ENCODE measurements at regions not wholly inside any gene's neighbourhood (a gene's known extent, or its start where the extent isn't known, plus 50 kb on each side); places are given as distances from the start of the nearest gene placed in this dataset.
"Not testable (repeated sequence)": the region's sequence is repeated elsewhere in the genome, so short reads cannot be mapped to it uniquely, and the experiment has no call there.

DNA sequence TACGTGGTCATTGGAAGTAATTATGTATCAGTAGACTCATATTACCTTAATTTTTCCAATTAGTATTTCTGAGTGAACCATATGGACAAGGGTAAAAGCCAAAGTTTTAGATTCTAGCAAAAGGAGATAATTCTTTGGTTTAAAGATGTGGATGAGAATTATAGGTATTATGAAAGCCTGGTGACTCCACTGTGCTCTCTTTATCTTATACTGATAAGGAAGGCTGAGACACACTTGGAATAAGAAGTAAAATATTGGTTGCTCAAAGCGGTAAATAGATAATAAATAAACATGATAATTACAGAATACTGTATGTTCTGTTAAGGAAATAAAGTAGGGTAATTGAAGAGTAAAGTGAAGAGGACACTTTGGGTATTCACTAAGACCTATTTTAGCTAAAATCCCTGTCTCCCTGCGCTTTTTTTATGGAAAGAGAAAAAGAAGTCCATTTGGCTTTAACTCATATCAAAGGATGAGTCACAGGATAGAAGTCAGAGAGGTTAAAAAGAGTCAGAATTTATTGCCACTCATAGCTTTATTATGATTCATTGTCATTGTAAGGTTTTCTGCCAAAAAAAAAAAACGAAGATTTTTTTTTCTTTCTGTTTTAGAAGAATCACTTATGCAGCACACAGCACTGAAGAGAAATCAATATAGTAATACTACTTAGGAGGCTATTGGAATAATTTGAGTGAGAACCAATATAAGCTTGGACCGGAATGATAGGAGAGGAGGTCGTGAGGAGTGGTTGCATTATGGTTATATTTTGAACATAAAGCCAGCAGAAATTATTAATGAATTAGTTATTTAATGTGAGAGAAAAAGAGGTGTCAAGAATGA lies 2463.1 kb downstream of the ARAP2 start:
- no peaks in the 10 kb centered on the region for H3K9me3 Mint-ChIP-seq
- CTCF ChIA-PET = no interaction called here
- POLR2A ChIA-PET = no interaction called here
- H3K4me1 Mint-ChIP-seq = no peaks in the 10 kb centered on the region
- H3K4me3 Mint-ChIP-seq = no peak overlapping the region
- no peaks in the 10 kb centered on the region for H3K27me3 Mint-ChIP-seq
- ATAC-seq (ENCODE audit: low read depth) (no peak), DNase-seq (no peak)
- no peaks in the 10 kb centered on the region for H3K36me3 Mint-ChIP-seq (ENCODE audit: low read depth)
- H3K27ac Mint-ChIP-seq = no peak overlapping the region
- intact Hi-C loops (cut with micrococcal nuclease) = no loop called here
- no peak for TF ChIP-seq CTCF (IDR thresholded peaks at IDR 0.05)

DNA sequence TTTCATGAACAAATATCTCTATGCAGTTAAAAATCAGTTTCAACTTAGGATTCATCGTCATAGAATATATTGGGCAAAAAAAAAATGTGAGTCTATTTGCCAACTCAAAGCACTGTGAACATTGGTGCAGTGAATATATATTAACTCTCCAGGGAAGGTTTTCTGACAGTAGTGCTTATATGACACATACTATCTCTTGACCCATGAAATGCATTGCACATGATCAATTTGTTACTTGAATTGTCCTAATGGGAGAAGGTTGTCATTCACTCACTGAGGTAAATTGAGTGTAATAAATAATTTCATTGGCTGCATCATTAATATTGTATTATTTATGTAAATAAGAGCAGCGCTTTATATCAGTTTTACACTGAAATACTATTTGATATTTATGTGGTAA lies 2458.5 kb downstream of the ARAP2 start:
- no peaks in the 10 kb centered on the region for H3K27me3 Mint-ChIP-seq
- DNase-seq = no peak
- no peaks in the 10 kb centered on the region for H3K4me1 Mint-ChIP-seq
- intact Hi-C loops (cut with micrococcal nuclease) = no loop called here
- ChIA-PET POLR2A (no interaction called here), CTCF (no interaction called here)
- TF ChIP-seq CTCF (IDR thresholded peaks at IDR 0.05) = no peak
- no peaks in the 10 kb centered on the region for H3K9me3 Mint-ChIP-seq
- H3K36me3 Mint-ChIP-seq (ENCODE audit: low read depth) = no peaks in the 10 kb centered on the region
- no peak overlapping the region for H3K27ac Mint-ChIP-seq
- H3K4me3 Mint-ChIP-seq = no peak overlapping the region
- ATAC-seq (ENCODE audit: low read depth) = no peak

- DNase-seq = no peak
- Mint-ChIP-seq H3K27ac (no peak overlapping the region), H3K27me3 (no peaks in the 10 kb centered on the region), H3K36me3 (ENCODE audit: low read depth) (no peaks in the 10 kb centered on the region), H3K4me3 (no peak overlapping the region), H3K9me3 (peaks cover 7% of the 10 kb centered on the region), H3K4me1 (no peaks in the 10 kb centered on the region)
- ChIA-PET POLR2A (no interaction called here), CTCF (no interaction called here)
- intact Hi-C loops (cut with micrococcal nuclease) = no loop called here
- no peak for TF ChIP-seq CTCF (IDR thresholded peaks at IDR 0.05)
- ATAC-seq (ENCODE audit: low read depth) = no peak
These were observed 2441.7 kb downstream of the ARAP2 start for GRCh38 chr4:33802578-33802977.

DNA sequence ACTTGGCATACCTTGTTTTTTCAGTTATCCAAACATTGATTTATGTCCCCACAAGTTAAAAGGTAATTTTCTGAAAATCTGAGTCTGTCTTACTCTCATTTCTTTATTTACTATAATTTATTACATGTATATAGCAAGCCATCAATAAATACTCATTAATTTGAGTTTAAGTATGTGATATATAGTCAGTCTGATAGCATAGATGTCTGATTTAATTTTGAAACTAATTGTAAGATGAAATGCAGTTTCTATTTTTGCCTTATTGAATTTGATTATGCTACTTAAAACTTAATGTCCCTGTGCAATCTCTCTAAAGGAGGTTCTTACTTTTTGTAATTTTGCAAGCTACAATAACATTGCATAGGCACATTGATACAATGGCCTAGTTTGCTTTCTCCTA lies 2418.6 kb downstream of the ARAP2 start:
- TF ChIP-seq CTCF (IDR thresholded peaks at IDR 0.05) = no peak
- intact Hi-C loops (cut with micrococcal nuclease) = no loop called here

GRCh38 chr4:33829356-33829755 lies 2415.0 kb downstream of the ARAP2 start:
- ATAC-seq (ENCODE audit: low read depth); H3K4me3 Mint-ChIP-seq; CTCF ChIA-PET; H3K27me3 Mint-ChIP-seq; DNase-seq; H3K27ac Mint-ChIP-seq; H3K9me3 Mint-ChIP-seq; intact Hi-C loops (cut with micrococcal nuclease); H3K4me1 Mint-ChIP-seq; H3K36me3 Mint-ChIP-seq (ENCODE audit: low read depth); POLR2A ChIA-PET: not testable (repeated sequence)

More for the DNA sequence above, 2418.6 kb downstream of the ARAP2 start:
- Mint-ChIP-seq H3K4me3 (no peak overlapping the region), H3K4me1 (no peaks in the 10 kb centered on the region), H3K9me3 (peaks cover under 1% of the 10 kb centered on the region), H3K27ac (no peak overlapping the region), H3K27me3 (no peaks in the 10 kb centered on the region), H3K36me3 (ENCODE audit: low read depth) (no peaks in the 10 kb centered on the region)
- CTCF ChIA-PET = no interaction called here
- DNase-seq (no peak), ATAC-seq (ENCODE audit: low read depth) (no peak)
- POLR2A ChIA-PET = no interaction called here

Measured in activated B cell treated with CpG ODN at 0.5 μM for 24 hours (primary cell).